GM18861 (cell line): ENCODE measurements at regions not wholly inside any gene's neighbourhood (a gene's known extent, or its start where the extent isn't known, plus 50 kb on each side); places are given as distances from the start of the nearest gene placed in this dataset.
"Not testable (repeated sequence)": the region's sequence is repeated elsewhere in the genome, so short reads cannot be mapped to it uniquely, and the experiment has no call there.

Experiments used
- ATAC-seq: cut with Tn5 transposase; IDR thresholded peaks from one replicate; pipeline ENCODE4 v1.9.1; 2021; ENCODE audit not compliant: unreplicated experiment

DNA sequence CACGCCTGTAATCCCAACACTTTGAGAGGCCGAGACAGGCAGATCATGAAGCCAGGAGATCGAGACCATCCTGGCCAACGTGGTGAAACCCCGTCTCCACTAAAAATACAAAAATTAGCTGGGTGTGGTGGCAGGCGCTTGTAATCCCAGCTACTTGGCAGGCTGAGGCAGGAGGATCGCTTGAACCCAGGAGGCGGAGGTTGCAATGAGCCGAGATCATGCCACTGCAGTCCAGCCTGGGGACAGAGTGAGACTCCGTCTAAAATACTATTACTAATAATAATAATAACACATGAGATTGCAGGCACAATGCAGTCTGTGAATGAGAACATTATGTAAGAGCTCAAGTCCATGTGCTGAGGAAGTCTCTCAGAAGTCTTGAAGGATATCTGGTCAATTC is 1684.4 kb downstream of the SPATA31A7 start:
- not testable (repeated sequence) for ATAC-seq

DNA sequence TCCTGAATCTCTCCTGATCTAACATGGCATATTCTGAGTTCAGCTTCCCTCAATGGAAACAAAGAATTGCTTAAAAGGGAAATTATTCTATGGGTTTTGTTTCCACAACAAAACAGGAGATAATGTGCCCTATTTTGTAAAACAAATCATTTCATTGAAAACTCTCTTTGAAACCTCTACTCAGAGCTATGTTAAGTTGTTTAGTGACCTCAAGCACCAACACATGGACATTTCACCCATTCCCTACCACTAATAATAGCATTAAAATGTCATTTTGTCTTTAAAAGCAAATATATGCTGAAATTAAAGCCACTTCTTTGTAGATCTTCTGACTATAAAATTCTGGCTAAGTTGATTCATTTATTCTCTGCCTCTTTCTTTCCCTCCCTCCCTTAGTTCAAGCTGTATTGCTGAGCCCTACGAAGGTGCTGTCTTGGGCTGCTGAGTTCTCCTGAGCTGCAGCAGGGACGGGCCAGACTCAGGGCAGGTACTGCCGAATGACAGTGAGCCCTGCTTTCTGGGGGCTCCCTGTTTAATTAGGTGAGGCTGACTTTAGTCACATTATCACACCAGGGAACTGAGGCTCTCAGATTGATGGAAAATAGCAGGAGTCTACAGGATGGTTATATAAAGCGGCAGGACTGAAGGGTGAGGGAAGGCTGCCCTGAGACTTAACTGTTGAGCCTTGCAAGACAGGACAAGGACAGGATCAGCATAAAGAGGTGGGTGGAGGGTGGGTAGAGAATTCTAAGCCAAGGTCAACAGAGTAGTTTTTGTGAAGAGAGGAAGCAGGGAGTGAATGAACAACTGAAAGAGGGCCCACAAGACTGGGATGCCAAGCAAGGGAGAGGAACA is 1685.1 kb downstream of the SPATA31A7 start:
- ATAC-seq = not testable (repeated sequence)

DNA sequence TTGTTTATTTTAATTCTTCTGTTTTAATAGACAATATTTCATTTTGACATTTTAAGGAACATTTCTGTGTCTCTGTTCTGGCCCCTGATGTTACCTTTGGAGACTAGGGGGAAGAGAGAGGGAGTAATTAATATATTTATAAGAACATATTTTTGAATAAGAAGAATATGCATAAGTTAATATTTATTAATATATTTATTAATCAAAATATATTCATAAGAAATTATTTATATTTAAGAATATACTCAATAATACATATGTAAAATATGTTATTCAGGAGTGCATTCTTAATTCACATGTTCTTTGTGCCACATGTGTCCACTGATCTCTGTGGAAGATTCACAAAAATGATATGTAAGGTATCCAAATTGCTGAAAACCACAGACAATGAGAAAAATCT is 1687.7 kb downstream of the SPATA31A7 start:
- ATAC-seq = not testable (repeated sequence)

DNA sequence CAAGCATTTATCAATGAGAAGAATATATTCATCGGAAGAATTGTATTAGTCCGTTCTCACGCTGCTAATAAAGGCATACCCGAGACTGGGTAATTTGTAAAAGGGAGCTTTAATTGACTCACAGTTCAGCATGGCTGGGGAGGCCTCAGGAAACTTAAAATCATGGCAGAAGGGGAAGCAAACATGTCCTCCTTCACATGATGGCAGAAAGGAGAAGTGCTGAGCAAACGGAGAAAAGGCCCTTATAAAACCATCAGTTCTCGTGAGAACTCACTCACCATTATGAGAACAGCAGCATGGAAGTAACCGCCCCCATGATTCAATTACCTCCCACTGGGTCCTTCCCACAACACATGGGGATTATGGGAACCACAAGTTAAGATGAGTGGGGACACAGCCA is 1688.2 kb downstream of the SPATA31A7 start:
- ATAC-seq = not testable (repeated sequence)

DNA sequence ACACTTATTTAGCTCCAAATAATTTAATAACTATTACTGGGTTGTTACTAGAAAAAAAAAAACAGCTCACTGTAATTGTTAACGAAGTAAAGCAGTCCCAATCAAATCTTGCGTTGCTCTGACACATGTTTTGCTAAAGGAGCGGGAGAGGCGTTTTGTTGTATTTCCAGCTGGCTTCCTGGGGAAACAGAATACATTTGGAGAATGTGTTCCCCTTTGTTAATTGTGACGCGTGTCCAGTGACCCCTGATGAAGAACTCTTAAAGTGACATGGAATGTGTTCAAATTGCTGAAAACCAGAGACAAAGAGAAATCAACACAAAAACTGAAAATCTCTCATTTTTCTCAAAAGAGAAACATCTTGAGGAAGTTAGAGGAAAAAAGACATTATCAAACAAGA is 1690.6 kb downstream of the SPATA31A7 start:
- ATAC-seq = not testable (repeated sequence)

GRCh38 chr9:62880971-62881370 is 1691.1 kb downstream of the SPATA31A7 start:
- not testable (repeated sequence) for ATAC-seq

DNA sequence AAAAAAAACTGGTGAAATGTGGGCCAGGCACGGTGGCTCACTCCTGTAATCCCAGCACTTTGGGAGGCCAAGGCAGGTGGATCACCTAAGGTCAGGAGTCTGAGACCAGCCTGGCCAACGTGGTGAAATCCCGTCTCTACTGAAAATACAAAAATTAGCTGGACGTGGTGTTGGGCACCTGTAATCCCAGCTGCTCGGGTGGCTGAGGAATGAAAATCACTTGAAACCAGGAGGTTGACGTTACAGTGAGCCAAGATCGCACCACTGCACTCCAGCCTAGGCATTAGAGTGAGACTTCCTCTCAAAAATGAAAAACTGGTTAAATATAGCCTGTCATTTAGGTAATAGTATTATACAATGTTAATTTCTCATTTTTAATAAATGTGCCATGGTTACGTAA is 1692.0 kb downstream of the SPATA31A7 start:
- ATAC-seq = not testable (repeated sequence)

- not testable (repeated sequence) for ATAC-seq
These were observed 1692.9 kb downstream of the SPATA31A7 start for GRCh38 chr9:62882717-62883116.

GRCh38 chr9:62896692-62897091 is 1706.9 kb downstream of the SPATA31A7 start:
- ATAC-seq = not testable (repeated sequence)

- ATAC-seq = not testable (repeated sequence)
These were observed 1707.8 kb downstream of the SPATA31A7 start for GRCh38 chr9:62897411-62898225.

DNA sequence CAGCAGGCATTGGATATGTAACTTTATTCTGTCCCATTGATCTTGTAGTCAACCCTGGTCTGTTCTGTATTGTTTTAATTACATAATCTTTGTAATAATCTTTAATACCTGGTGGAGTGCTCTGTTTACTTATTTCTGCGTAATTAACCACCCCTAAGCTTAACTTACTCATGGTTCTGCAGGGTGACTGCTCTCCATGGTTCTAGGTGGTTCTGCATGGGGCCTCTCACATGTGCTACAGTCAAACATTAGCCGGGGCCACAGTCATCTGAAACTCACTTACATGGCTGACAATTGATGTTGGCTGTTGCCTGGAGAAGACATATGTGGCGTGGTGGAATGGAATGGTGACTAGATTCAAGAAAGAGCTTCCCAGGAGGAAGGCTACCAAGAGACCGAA is 1709.8 kb downstream of the SPATA31A7 start:
- ATAC-seq = not testable (repeated sequence)

- not testable (repeated sequence) for ATAC-seq
These were observed 1714.2 kb downstream of the SPATA31A7 start for GRCh38 chr9:62904061-62904460.

DNA sequence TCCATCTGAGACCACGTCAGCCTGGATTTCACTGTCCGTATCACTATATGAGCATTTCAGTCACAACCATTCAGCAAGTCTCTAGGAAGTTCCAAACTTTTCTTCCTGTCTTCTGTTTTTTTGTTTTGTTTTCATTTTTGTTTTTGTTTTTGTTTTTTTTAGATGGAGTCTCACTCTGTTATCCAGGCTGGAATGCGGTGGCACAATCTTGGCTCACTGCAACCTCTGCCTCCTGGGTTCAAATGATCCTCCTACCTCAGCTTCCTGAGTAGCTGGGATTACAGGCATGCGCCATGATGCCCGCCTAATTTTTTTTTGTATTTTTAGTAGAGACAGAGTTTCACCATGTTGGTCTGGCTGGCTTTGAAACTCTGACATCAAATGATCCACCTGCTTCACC is 1715.9 kb downstream of the SPATA31A7 start:
- not testable (repeated sequence) for ATAC-seq

- ATAC-seq = not testable (repeated sequence)
These were observed 1718.0 kb downstream of the SPATA31A7 start for GRCh38 chr9:62907866-62908265.

DNA sequence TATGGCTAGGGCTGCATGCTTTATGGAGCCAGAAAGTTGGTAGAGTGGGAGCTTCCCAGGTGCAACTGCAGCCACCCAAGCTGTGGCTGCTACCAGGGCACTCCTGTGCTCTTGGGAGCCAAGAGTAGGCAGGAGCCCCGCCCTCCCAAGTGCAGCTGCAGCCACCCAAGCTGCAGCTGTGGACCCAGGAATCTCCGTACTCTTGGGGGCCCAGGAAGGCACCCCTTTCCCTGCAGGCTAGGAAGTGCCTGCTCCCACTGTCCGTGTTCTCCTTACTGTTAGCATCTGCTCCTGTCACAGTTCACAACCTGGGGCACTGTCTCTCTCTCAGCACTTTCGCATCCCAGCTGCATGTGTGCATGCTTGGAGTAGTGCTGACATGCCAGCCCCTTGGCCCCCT is 1718.4 kb downstream of the SPATA31A7 start:
- ATAC-seq = not testable (repeated sequence)

GRCh38 chr9:62909447-62909846 is 1719.6 kb downstream of the SPATA31A7 start:
- ATAC-seq = not testable (repeated sequence)

GRCh38 chr9:62912278-62912677 is 1722.4 kb downstream of the SPATA31A7 start:
- not testable (repeated sequence) for ATAC-seq

GRCh38 chr9:62915168-62915567 is 1725.3 kb downstream of the SPATA31A7 start:
- not testable (repeated sequence) for ATAC-seq

GRCh38 chr9:62915661-62916060 is 1725.8 kb downstream of the SPATA31A7 start:
- ATAC-seq = peak; percentile 96

DNA sequence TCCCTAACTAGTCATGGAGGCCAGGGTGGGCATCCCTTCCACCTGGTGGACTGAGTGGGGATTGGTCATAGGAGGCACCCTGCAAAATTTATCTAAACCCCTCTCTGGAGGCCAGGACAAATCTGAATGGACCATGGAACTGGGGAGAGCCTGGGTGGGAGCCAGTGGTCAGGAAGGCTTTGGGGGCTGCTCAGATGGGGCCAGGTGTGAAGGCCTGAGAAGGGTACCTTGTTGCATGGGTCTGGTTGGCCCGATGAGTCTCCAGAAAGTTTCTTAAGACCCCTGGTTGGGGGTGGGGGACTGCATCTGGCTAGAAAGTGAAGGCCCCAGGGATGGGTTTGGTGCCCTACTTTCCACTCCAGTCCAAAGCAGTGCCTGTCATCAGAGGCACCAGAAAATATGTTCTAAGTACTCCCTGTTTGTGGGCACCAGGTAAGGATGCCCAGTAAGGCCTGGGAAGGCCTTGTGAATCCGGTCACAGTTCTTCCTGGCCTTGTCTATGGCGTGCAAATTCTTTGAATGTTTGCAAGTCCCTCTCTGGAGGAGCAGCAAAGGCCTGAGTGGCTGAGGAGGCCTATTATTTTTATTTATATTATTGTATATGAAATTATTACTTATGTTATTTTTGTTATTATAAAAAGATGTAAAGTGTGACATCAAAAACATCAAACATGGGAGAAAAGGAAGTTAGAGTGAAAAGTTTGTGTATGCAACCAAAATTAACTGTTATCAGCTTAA is 1729.0 kb downstream of the SPATA31A7 start:
- ATAC-seq = not testable (repeated sequence)

GRCh38 chr9:62931484-62931883 is 1741.6 kb downstream of the SPATA31A7 start:
- ATAC-seq = not testable (repeated sequence)
